Astrocyte of the spinal cord (primary cell): ENCODE measurements at regions not wholly inside any gene's neighbourhood (a gene's known extent, or its start where the extent isn't known, plus 50 kb on each side); places are given as distances from the start of the nearest gene placed in this dataset.

Experiments
- DNase-seq: peaks from one replicate; pipeline ENCODE4 v3.0.0; 2011; ENCODE audit warnings: low read depth, low spot score
- H3K4me3 ChIP-seq: 2 replicates; pipeline ENCODE4 v1.5.1; 2011; ENCODE audit warnings: low read depth, mild to moderate bottlenecking, low read length, moderate library complexity
- in situ Hi-C: cut with HindIII; loops from 2 replicates; pipeline ENCODE4 v1.10.0; 2017; ENCODE audit warnings: low sequenced_read_pairs
- TF ChIP-seq, protein P1 (sequence below): IDR thresholded peaks from 2 replicates; pipeline ENCODE4 v1.5.1; 2012; ENCODE audit warnings: low read depth, mild to moderate bottlenecking, low read length, inconsistent platforms

DNA sequence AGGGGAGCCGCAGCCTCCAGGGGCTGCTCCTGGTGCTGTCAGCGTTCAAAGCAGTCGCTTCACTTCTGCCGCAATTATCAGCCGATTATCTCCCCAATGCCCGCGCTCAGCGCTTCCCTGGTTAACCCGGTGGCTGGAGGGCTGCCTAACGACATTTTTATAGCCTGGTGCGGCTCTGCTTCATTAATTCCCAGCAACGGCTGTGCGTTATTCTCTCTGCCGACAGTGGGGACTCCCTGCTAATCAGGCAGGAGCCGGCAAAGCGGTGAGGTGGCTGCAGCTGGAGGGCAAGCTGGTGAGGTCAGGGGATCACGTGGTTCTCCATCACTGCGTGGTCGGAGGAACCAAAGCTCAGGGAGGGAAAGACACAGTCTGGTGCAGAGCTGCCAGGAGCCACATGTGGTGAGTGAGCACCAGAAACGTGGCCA, 62.9 kb downstream of the GLRX5 start:
- in situ Hi-C loops, result no loop called here
- no peak for DNase-seq
- TF ChIP-seq, protein P1, sequence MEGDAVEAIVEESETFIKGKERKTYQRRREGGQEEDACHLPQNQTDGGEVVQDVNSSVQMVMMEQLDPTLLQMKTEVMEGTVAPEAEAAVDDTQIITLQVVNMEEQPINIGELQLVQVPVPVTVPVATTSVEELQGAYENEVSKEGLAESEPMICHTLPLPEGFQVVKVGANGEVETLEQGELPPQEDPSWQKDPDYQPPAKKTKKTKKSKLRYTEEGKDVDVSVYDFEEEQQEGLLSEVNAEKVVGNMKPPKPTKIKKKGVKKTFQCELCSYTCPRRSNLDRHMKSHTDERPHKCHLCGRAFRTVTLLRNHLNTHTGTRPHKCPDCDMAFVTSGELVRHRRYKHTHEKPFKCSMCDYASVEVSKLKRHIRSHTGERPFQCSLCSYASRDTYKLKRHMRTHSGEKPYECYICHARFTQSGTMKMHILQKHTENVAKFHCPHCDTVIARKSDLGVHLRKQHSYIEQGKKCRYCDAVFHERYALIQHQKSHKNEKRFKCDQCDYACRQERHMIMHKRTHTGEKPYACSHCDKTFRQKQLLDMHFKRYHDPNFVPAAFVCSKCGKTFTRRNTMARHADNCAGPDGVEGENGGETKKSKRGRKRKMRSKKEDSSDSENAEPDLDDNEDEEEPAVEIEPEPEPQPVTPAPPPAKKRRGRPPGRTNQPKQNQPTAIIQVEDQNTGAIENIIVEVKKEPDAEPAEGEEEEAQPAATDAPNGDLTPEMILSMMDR, result no peak
- H3K4me3 ChIP-seq, result no peak overlapping the region

DNA sequence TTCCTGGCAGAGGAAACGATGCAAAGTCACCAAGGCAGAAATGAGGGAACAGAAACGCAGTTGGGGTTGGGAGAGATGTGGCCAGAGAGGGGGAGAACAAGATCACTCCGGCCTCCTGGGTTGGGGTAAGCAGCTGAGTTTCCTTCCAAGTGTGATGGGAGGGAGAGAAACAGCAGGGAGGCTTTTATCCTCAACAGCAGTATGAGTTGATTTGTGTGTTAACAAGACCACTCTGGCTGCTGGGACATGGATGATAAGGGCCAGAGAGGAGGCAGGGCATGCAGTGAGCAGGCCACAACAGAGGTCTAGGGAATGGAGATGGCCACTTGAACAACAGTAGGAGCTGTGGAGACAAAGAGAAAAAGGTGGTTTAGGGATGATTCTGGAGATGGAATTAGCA, 66.8 kb downstream of the GLRX5 start:
- H3K4me3 ChIP-seq, result no peak overlapping the region
- TF ChIP-seq, protein P1, result no peak
- in situ Hi-C loops, result no loop called here
- DNase-seq, result no peak

DNA sequence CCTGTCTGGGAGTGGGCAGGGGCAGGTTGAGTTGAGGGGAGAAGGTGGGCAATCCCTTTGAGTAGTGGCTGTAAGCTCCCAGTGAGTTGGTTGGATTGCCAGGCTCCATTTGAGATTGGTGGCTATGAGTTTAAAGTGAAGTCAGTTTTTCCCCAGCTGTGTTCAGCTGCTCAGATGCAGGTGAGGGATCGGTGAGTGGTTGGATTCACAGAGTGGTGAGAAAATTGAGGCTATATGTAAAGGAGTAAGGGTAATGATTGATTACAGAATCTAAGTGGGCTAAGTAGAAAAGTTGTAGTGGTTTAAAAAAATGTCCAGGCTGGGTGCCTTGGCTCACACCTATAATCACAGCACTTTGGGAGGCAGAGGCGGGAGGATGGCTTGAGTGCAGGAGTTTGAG, 68.6 kb downstream of the GLRX5 start:
- TF ChIP-seq, protein P1, result no peak
- no peak overlapping the region for H3K4me3 ChIP-seq
- in situ Hi-C loops, result no loop called here
- no peak for DNase-seq

DNA sequence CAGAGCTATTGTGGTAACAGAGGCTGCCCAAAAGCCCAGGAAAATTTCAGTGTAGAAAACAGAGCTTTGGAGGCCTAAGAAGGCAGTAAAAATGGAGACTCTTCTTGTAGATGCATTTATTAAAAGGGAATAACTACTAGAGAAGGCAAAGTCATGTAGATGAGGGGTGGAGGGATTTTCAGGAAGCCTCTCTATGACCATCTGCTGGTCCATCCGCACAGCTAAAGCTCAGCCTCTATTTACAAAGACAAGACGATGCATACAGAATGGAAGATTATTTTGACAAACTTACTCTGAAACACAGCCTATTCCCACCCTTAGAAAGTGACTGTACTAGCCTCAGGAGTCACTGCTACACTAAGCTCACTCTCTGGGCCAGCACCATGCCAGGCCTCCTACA, 71.4 kb downstream of the GLRX5 start:
- TF ChIP-seq, protein P1, result no peak
- H3K4me3 ChIP-seq, result no peak overlapping the region
- in situ Hi-C loops, result no loop called here
- no peak for DNase-seq

DNA sequence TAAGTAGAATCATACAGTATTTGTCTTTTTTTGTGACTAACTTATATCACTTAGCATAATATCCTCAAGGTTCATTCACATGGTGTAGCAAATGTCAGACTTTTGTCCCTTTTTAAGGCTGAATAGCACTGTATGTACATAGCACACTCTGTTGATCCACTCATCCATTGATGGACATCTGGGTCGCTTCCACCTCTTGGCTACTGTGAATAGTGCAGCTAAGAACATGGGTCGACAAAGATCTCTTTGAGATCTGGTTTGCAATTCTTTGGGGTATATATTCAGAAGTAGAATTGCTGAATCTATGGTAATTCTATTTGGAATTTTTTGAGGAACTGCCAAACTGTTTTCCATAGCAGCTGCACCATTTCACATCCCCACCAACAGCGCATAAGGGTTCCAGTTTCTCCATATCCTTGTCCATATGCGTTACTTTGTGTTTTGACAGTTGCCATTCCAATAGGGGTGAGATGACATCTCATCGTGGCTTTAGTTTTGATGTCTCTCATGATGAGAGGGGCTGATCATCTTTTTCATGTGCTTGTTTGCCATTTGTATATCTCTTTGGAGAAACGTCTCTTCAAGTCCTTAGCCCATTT, 73.9 kb downstream of the GLRX5 start:
- no peak overlapping the region for H3K4me3 ChIP-seq
- DNase-seq, result no peak
- TF ChIP-seq, protein P1, result no peak
- in situ Hi-C loops, result no loop called here

DNA sequence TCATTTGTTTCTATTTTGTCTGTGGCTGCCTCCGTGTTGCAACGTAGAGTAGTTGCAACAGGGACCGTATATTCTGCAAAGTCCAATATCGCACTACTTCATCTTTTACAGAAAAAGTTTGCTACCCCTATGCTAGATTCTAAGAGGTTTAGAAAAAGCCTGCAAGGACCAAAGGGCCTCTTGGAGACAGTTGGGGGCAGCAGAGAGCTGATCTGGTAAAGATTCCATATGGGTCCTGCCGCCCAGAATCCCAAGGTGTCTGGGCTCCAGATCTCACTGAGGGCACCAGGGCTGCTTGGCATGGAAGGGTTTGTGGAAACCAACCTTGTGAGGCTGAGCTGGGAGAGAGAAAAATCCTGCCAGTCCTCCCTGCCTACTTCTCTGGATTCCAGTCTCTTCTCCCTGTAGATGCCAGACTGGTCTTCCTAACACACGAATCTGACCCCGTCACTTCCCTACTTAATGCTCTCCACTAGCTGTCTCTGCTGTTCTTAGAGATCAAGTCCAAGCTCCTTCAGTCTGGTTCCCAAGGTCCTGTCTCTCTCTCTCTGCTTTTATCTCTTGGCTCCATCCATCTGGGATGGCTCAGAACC, 74.6 kb downstream of the GLRX5 start:
- DNase-seq, result peak; percentile 3
- no peak overlapping the region for H3K4me3 ChIP-seq
- TF ChIP-seq, protein P1, result peak; percentile 56
- in situ Hi-C loops, result no loop called here
